GM12878 (cell line): ENCODE measurements at regions not wholly inside any gene's neighbourhood (a gene's known extent, or its start where the extent isn't known, plus 50 kb on each side); places are given as distances from the start of the nearest gene placed in this dataset.

ENCODE experiments used
- ATAC-seq: fragments of 200-7000 bp; cut with Tn5 transposase; 3 replicates; pipeline ENCODE4 v1.9.1; 2020; ENCODE audit warnings: mild to moderate bottlenecking, moderate library complexity
- BruUV-seq: library from RNA; stranded (reverse); fragments of 400-500 nt; replicated peaks from 2 replicates; lab custom pipeline; 2021; lab: Mats Ljungman, UMichigan
- CTCF ChIA-PET: fragments of 300-600 bp; sonication (Branson Sonifier 250); formaldehyde crosslinking; extraction: SDS; loops from one replicate; lab custom pipeline; 2021; ENCODE audit warnings: inconsistent platforms; lab: Yijun Ruan, JAX
- POLR2A ChIA-PET: fragments of 350-600 bp; formaldehyde crosslinking; extraction: SDS; loops from one replicate; lab custom pipeline; 2021; ENCODE audit warnings: inconsistent platforms; lab: Charles Lee
- RAD21 ChIA-PET: fragments of 300-600 bp; sonication (Branson Sonifier 250); formaldehyde crosslinking; loops from one replicate; lab custom pipeline; 2023; ENCODE audit warnings: antibody characterized with exemption; ENCODE audit not compliant: unreplicated experiment; lab: Charles Lee
- SMC1A ChIA-PET: fragments of 300-600 bp; sonication (Branson Sonifier 250); formaldehyde crosslinking; loops from one replicate; lab custom pipeline; 2023; ENCODE audit not compliant: unreplicated experiment, uncharacterized antibody; lab: Charles Lee
- DNase-seq: peaks from one replicate; pipeline ENCODE4 v3.0.0-alpha.2; 2011; ENCODE audit warnings: low read depth, low spot score
- FAIRE-seq: peaks from 3 replicates; lab custom pipeline; 2011; peaks lifted over from hg19 to GRCh38; lab: Jason Lieb, UNC
- H2AFZ ChIP-seq: 2 replicates; pipeline ENCODE4 v1.6.0; 2011; ENCODE audit warnings: low read depth, low read length, control low read depth; ENCODE audit not compliant: control insufficient read depth
- H3K27ac ChIP-seq: 2 replicates; pipeline ENCODE4 v1.5.1; 2011; ENCODE audit warnings: control low read depth; ENCODE audit not compliant: control insufficient read depth, insufficient read depth
- H3K27me3 ChIP-seq, 2 experiments: replicated peaks in 1 of 2; 2 replicates each; pipeline versions ENCODE4 v1.6.0 to v1.6.1; 2011; ENCODE audit warnings: low read length in 1 of 2; ENCODE audit not compliant: control insufficient read depth in 2 of 2, insufficient read depth in 2 of 2
- H3K36me3 ChIP-seq, 2 experiments: 2 replicates each; pipeline ENCODE4 v1.5.1; 2011; ENCODE audit warnings: low read length in 1 of 2; ENCODE audit not compliant: control insufficient read depth in 2 of 2, insufficient read depth in 2 of 2
- H3K4me1 ChIP-seq: 2 replicates; pipeline ENCODE4 v1.6.1; 2011; ENCODE audit warnings: mild to moderate bottlenecking, low read length, moderate library complexity, mixed read lengths; ENCODE audit not compliant: control insufficient read depth, insufficient read depth
- H3K4me2 ChIP-seq: 2 replicates; pipeline ENCODE4 v1.6.0; 2011; ENCODE audit warnings: control low read depth; ENCODE audit not compliant: control insufficient read depth, insufficient read depth
- H3K4me3 ChIP-seq: fragments of 200-600 bp; sonication (generic); 2 replicates; pipeline ENCODE4 v1.5.1; 2016
- H3K79me2 ChIP-seq: 2 replicates; pipeline ENCODE4 v1.6.0; 2011; ENCODE audit warnings: low read length; ENCODE audit not compliant: control insufficient read depth, insufficient read depth
- H3K9ac ChIP-seq: 2 replicates; pipeline ENCODE4 v1.8.0; 2011; ENCODE audit warnings: low read length, control low read depth, mixed read lengths; ENCODE audit not compliant: control insufficient read depth, insufficient read depth
- H3K9me3 ChIP-seq: replicated peaks from 3 replicates; pipeline ENCODE4 v1.5.1; 2011; ENCODE audit warnings: mild to moderate bottlenecking, low read length; ENCODE audit not compliant: control insufficient read depth, insufficient read depth
- H4K20me1 ChIP-seq: 2 replicates; pipeline ENCODE4 v1.6.0; 2011; ENCODE audit not compliant: control insufficient read depth, insufficient read depth
- GABPA ChIP-seq: IDR thresholded peaks from 2 replicates; pipeline ENCODE4 v1.6.1; 2014; ENCODE audit warnings: antibody characterized with exemption, low read depth, mild to moderate bottlenecking, inconsistent platforms
- HDAC2 ChIP-seq: fragments of 200-600 bp; sonication (generic); IDR thresholded peaks from 2 replicates; pipeline ENCODE4 v1.6.1; 2017
- IKZF1 ChIP-seq: fragments of 450-650 bp; conservative IDR thresholded peaks from 2 replicates; pipeline ENCODE4 v1.6.1; 2017; ENCODE audit warnings: antibody characterized with exemption, mild to moderate bottlenecking
- IKZF2 ChIP-seq, 2 experiments: fragments of 450-650 bp; IDR thresholded peaks; 2 replicates each; pipeline ENCODE4 v1.6.1; 2017; ENCODE audit warnings: mild to moderate bottlenecking in 2 of 2, moderate library complexity in 2 of 2
- JUND ChIP-seq: IDR thresholded peaks from 2 replicates; pipeline ENCODE4 v1.6.1; 2012; ENCODE audit warnings: low read depth, mild to moderate bottlenecking, low read length, improper control_type of control experiment, moderate library complexity
- MXI1 ChIP-seq: fragments of 150-350 bp; IDR thresholded peaks from 2 replicates; pipeline ENCODE4 v1.6.1; 2011; ENCODE audit warnings: low read depth, mild to moderate bottlenecking, inconsistent platforms, low read length, improper control_type of control experiment
- MYB ChIP-seq: fragments of 150-350 bp; IDR thresholded peaks from 2 replicates; pipeline ENCODE4 v1.6.1; 2014; ENCODE audit warnings: mild to moderate bottlenecking, low read depth, low read length, borderline replicate concordance
- NFYA ChIP-seq: IDR thresholded peaks from 2 replicates; pipeline ENCODE4 v1.6.1; 2011; ENCODE audit warnings: low read depth, mild to moderate bottlenecking, low read length, improper control_type of control experiment, borderline replicate concordance
- NR2C1 ChIP-seq: fragments of 450-650 bp; IDR thresholded peaks from 2 replicates; pipeline ENCODE4 v1.6.1; 2017; ENCODE audit warnings: antibody characterized with exemption, mild to moderate bottlenecking, moderate library complexity
- POLR2AphosphoS5 ChIP-seq: IDR thresholded peaks from 2 replicates; pipeline ENCODE4 v1.6.1; 2011; ENCODE audit warnings: mild to moderate bottlenecking, low read length, inconsistent platforms
- RAD21 ChIP-seq: IDR thresholded peaks from 2 replicates; pipeline ENCODE4 v1.6.1; 2011; ENCODE audit warnings: mild to moderate bottlenecking, low read depth, low read length, moderate library complexity; ENCODE audit not compliant: insufficient read depth
- SUPT20H ChIP-seq: IDR thresholded peaks from 2 replicates; pipeline ENCODE4 v1.6.1; 2011; ENCODE audit warnings: low read depth, mild to moderate bottlenecking, low read length, moderate library complexity, borderline replicate concordance; ENCODE audit not compliant: control insufficient read depth
- TARDBP ChIP-seq: IDR thresholded peaks from 2 replicates; pipeline ENCODE4 v1.6.1; 2016; ENCODE audit warnings: borderline replicate concordance
- TCF12 ChIP-seq: IDR thresholded peaks from 2 replicates; pipeline ENCODE4 v1.6.1; 2011; ENCODE audit warnings: low read depth, mild to moderate bottlenecking, low read length
- ZNF274 ChIP-seq: IDR thresholded peaks from one replicate; pipeline ENCODE4 v1.8.0; 2011; ENCODE audit not compliant: insufficient read length, insufficient read depth
- WGBS: methylation state at CpG from one replicate; pipeline ENCODE4 v1.1.6; 2016; ENCODE audit warnings: low lambda C conversion rate; ENCODE audit not compliant: insufficient replicate concordance, insufficient coverage; ENCODE audit errors: missing lambda C conversion rate; 5-methylcytosine and 5-hydroxymethylcytosine counted together
- in situ Hi-C: fragments of 300-500 bp; cut with MboI; formaldehyde crosslinking; loops from 9 replicates; pipeline ENCODE4 v1.14.3; 2018; ENCODE audit warnings: mixed read lengths
- intact Hi-C: fragments of 100-400 bp; cut with micrococcal nuclease; formaldehyde crosslinking; loops from one replicate; pipeline ENCODE4 v1.14.2; 2022; ENCODE audit not compliant: unreplicated experiment
- TF ChIP-seq, protein P1 (sequence below), 3 experiments: IDR thresholded peaks in 2 of 3; conservative IDR thresholded peaks in 1 of 3; 2 replicates each; pipeline ENCODE4 v1.5.1; 2011; ENCODE audit warnings: low read depth in 3 of 3, low read length in 3 of 3, mild to moderate bottlenecking in 3 of 3, control low read depth in 2 of 3, moderate library complexity in 2 of 3, inconsistent platforms in 1 of 3, mixed read lengths in 1 of 3; ENCODE audit not compliant: control insufficient read depth in 2 of 3, insufficient read depth in 1 of 3; ENCODE audit errors: extremely low read depth in 1 of 3
- TF ChIP-seq, protein P2 (sequence below): IDR thresholded peaks from 2 replicates; pipeline ENCODE4 v1.6.1; 2012; ENCODE audit warnings: low read depth, low read length, improper control_type of control experiment
- TF ChIP-seq, protein P3 (sequence below): IDR thresholded peaks from 2 replicates; pipeline ENCODE4 v1.6.1; 2011; ENCODE audit warnings: borderline replicate concordance, low read depth, mild to moderate bottlenecking, moderate library complexity, low read length; ENCODE audit not compliant: insufficient read depth, poor library complexity, severe bottlenecking

DNA sequence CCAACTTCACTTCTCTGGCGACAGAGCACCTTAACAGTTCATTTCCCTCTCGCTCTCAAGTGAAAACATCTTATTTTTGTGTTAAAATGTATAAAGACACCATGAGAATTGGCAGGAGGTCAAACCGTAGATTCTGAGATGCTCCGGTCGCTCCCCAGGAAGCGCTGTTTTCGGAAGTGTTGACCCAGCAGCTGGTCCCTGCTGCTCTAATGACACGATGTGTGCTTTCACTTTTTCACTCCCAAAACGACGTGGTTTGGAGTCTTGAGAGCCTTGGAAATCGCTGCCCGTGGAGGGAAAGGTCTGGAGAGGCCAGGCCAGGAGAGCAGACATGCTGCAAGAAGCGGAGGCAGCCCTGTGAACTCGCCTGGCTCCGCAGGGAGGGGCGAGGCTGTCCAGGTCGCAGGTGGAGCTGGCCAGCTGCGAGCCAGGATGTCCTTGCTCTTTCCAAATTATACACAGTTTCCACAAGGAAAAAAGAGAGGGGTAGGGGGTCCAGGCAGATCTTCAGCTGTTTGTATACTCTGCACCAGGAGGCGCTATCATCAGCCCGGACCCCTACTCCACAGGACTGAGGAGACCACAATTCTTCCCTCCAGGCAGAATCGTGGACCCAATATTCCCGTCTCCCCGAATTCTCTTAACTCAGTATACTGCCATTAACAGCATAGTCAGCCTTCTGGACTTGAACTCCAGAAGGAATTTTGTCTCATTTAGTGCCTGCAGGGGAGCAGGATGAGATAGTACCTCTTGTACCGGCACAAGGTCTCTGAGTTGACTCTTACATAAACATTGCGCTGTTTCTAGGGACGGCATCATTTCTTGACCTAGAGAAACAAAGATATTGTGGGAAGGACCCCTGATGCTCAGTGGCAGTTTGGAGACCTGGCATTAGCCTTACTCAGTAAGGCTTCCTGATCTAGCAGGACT is 248.6 kb upstream of the ANKRD55 start:
- Histone ChIP-seq H3K4me2 (peak overlapping the region; percentile 99), H2AFZ (peak overlapping the region; percentile 85), H3K27ac (peak overlapping the region; percentile 4; the same call in 1 of the 2 replicates), H3K36me3 (no peaks in the 10 kb centered on the region), H3K9ac (peak overlapping the region; percentile 39), H3K9me3 (no peaks in the 10 kb centered on the region; the same call in 1 of the 3 replicates), H3K4me3 (peak overlapping the region; percentile 87), H3K79me2 (no peaks in the 10 kb centered on the region), H3K27me3 (no peaks in the 10 kb centered on the region), H4K20me1 (no peaks in the 10 kb centered on the region), H3K4me1 (peaks cover 24% of the 10 kb centered on the region)
- intact Hi-C loops = loop anchor here (1.0 to 5.0 kb wide), 5 partner anchors 67 to 356 kb away; no protein-coding TSS in a partner anchor
- ChIA-PET POLR2A (interaction anchor here (1.5 kb wide), 1 partner anchor 51 kb away, joined by 3 read pairs; no protein-coding TSS in a partner anchor), CTCF (interaction anchor here (1.3 to 5.5 kb wide), 5 partner anchors 12 to 356 kb away, joined by 3 to 29 read pairs (median 15); no protein-coding TSS in a partner anchor), SMC1A (interaction anchor here (1.0 to 3.8 kb wide), 5 partner anchors 66 to 419 kb away, joined by 3 to 25 read pairs (median 17); no protein-coding TSS in a partner anchor), RAD21 (interaction anchor here (0.6 to 3.0 kb wide), 5 partner anchors 66 to 357 kb away, joined by 3 to 24 read pairs (median 5); no protein-coding TSS in a partner anchor)
- ATAC-seq (peak; percentile 58), FAIRE-seq (no peak), DNase-seq (peak; percentile 23)
- in situ Hi-C loops = loop anchor here (5.0 kb wide), 1 partner anchor 356 kb away; no protein-coding TSS in a partner anchor
- WGBS = 14% methylated on average over 26 of the region's 26 CpGs
- BruUV-seq = no TSS peak
- TF ChIP-seq RAD21 = peak; percentile 32; the same call in 1 of the 2 replicates
- TF ChIP-seq NFYA = no peak
- no peak for TF ChIP-seq SUPT20H
- TF ChIP-seq NR2C1 = no peak
- peak in 1 of 2 experiments; percentile 22; a peak in 1 of 4 replicates for TF ChIP-seq IKZF2 (IDR thresholded peaks at IDR 0.05)
- peak; percentile 44; the same call in 1 of the 2 replicates for TF ChIP-seq IKZF1
- TF ChIP-seq, protein P1, sequence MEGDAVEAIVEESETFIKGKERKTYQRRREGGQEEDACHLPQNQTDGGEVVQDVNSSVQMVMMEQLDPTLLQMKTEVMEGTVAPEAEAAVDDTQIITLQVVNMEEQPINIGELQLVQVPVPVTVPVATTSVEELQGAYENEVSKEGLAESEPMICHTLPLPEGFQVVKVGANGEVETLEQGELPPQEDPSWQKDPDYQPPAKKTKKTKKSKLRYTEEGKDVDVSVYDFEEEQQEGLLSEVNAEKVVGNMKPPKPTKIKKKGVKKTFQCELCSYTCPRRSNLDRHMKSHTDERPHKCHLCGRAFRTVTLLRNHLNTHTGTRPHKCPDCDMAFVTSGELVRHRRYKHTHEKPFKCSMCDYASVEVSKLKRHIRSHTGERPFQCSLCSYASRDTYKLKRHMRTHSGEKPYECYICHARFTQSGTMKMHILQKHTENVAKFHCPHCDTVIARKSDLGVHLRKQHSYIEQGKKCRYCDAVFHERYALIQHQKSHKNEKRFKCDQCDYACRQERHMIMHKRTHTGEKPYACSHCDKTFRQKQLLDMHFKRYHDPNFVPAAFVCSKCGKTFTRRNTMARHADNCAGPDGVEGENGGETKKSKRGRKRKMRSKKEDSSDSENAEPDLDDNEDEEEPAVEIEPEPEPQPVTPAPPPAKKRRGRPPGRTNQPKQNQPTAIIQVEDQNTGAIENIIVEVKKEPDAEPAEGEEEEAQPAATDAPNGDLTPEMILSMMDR (IDR thresholded peaks at IDR 0.05 in 2 of 3, conservative IDR thresholded peaks at IDR 0.05 in 1 of 3; ENCODE audit: control insufficient read depth in 2 of 3, extremely low read depth in 1 of 3, insufficient read depth in 1 of 3, low read depth in 3 of 3, low read length in 3 of 3) = peak; percentile 15 to 31 (median 26); a peak in 2 of 6 replicates
- TF ChIP-seq, protein P2, sequence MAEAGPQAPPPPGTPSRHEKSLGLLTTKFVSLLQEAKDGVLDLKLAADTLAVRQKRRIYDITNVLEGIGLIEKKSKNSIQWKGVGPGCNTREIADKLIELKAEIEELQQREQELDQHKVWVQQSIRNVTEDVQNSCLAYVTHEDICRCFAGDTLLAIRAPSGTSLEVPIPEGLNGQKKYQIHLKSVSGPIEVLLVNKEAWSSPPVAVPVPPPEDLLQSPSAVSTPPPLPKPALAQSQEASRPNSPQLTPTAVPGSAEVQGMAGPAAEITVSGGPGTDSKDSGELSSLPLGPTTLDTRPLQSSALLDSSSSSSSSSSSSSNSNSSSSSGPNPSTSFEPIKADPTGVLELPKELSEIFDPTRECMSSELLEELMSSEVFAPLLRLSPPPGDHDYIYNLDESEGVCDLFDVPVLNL = no peak
- no peak for TF ChIP-seq MYB
- peak; percentile 79; the same call in 1 of the 2 replicates for TF ChIP-seq TCF12
- TF ChIP-seq ZNF274 = no peak
- no peak for TF ChIP-seq HDAC2
- no peak for TF ChIP-seq JUND
- TF ChIP-seq MXI1 = no peak; the same call in 1 of the 2 replicates
- no peak for TF ChIP-seq POLR2AphosphoS5
- 0 out of 2 replicates have a peak, but pooled peaks have one; percentile 10 for TF ChIP-seq GABPA
- TF ChIP-seq, protein P3, sequence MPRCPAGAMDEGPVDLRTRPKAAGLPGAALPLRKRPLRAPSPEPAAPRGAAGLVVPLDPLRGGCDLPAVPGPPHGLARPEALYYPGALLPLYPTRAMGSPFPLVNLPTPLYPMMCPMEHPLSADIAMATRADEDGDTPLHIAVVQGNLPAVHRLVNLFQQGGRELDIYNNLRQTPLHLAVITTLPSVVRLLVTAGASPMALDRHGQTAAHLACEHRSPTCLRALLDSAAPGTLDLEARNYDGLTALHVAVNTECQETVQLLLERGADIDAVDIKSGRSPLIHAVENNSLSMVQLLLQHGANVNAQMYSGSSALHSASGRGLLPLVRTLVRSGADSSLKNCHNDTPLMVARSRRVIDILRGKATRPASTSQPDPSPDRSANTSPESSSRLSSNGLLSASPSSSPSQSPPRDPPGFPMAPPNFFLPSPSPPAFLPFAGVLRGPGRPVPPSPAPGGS = no peak
- no peak for TF ChIP-seq TARDBP
